Dermis microvascular lymphatic vessel endothelial cell (primary cell): ENCODE measurements at regions not wholly inside any gene's neighbourhood (a gene's known extent, or its start where the extent isn't known, plus 50 kb on each side); places are given as distances from the start of the nearest gene placed in this dataset.
"Not testable (repeated sequence)": the region's sequence is repeated elsewhere in the genome, so short reads cannot be mapped to it uniquely, and the experiment has no call there.

Source experiments
- DNase-seq, 2 donors: peaks; one replicate each; pipeline versions ENCODE4 v3.0.0 to v3.0.0-alpha.2; 2010; ENCODE audit warnings: low read depth in 2 of 2

DNA sequence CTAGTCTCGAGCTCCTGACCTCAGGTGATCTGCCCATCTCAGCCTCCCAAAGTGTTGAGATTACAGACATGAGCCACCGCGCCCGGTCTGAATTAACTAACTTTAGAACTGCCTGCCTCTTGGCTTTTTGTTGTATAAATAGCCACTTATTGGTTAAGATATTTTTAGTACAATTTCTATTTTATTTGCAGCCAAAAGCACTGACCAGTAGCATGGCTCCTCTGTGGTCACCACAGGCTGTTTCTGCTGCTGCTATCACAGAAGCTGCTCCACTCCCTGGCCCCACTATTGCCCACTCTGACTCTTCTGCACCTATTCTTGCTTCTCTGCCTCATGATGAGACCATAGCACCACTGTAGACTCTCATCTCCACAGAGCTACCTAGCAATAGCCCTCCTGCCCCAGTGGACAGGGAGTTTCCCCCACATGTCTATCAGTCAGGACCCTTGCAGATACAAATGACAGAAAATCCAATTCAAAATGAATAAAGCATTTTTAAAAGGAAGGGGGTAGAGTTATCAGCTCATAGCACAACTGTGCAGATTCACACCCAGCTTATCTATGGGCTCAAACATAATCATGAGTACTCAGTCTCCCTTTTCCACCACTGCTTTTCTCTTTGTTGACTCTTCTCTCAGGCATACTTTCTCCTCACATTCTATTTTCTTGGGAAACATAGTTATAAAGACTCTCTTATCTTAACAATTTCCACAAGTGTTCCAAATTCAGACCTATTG, 151.8 kb upstream of the EPB41L4A start:
- DNase-seq, result no peak

DNA sequence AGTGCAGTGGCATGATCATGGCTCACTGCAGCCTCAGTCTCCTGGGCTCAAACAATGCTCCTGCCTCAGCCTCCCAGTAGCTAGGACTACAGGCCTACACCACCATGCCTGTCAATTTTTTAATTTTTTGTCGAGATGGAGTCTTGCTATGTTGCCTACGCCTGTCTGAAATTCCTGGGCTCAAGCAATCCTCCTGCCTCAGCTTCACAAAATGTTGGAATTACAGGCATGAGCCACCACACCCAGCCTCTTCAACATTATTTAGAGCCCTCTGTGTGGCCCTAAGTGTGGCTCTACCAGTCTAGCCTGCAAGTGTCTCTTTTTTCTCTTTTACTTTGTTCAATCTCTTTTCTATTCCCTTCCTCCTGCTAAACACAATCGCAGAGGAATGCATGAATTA, 154.4 kb upstream of the EPB41L4A start:
- DNase-seq, result no peak

DNA sequence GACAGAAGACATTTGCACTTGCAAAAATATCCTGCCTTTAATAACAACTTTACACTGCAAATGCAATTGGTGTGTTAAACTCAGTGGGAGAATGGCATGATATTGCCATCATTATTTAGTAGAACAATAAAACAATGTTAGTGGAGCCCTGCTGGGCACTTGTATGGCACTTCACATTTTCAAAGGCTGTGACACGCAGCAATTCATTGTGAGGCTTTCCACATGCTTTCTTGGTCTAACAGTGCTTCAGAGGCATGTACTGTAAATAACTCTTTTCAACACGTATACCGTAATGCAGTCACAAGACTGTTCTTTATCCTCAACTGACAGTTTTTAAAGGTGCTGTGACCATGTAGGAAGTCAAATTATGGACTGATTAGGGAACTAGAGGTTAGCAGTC, 155.5 kb upstream of the EPB41L4A start:
- DNase-seq, result no peak

DNA sequence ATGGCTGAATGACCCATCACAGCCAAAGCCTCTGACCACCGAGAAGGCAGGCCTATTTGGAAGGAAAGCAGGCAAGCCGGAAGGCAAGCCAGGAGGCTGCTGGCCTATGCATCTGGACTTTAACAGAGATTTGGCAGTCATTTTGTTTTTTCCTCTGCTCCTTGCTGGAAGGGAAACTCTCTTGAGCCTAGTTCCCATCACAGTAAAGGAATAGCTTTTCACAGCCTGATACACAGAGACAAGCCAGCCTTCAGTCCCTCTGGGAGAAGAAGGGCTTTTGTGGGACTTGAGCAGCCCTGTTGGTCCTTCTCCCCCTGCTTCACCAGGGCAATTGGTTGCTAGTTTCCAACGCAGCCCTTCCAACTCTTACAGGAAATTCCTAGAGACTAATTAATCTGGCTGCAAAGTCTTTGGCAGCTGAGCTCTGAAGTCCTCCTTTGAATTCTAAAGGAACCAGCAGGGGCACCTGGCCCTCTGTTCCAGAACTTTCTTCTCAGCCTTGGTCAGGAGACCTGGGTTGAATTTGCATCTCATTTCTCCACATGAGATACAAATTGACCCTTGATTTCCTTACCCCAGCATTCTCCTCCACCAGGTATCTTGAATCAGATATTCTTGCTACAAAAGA, 157.3 kb upstream of the EPB41L4A start:
- DNase-seq, result peak in 1 of 2 donors; percentile 66

DNA sequence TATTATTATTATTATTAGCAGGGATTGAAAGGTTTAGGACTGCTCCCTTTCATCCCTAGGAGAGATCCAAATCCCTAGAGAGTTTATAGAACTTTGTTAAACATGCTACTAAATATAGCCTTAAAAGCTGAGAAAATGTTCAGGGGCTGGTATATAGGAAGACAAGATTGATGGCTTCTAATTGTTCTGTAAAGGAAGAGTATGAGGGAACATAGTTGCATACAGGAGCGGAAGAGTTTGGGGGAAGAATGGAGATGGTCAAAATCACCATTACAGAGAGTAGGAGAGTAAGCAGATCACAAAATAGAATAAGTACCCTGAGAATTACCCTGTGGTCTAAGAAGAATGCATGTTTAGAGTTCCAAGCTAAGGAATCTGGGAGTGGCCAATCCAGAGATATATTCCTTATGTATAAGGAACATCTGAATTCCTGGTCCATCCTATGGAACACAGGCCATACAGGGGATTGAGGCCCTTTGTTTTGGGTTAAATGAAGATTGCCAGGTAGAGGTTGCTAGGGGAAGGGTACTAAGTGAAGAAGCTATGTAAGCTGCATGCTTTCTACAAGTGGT, 158.0 kb upstream of the APC start:
- no peak for DNase-seq

- no peak for DNase-seq
Observed at GRCh38 chr5:112581811-112582320, 155.8 kb upstream of the APC start.

DNA sequence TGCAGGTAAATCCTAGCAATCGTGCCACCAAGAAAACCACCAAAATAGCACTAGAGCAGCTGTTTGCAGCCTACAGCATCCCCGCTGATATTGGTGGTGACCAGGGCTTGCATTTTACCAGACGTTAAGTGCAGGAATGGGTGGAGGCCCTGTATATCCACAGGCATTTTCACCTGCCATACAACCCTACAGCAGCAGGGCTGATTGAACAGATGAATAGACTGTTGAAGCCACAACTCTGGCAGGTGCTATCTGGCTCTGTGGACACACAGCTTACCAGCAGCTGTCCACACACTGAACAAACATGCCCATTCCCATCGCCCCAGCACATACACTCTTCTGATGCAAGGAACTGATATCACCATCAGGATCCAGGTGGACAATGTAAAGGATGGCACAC, 154.5 kb upstream of the APC start:
- DNase-seq, result no peak

DNA sequence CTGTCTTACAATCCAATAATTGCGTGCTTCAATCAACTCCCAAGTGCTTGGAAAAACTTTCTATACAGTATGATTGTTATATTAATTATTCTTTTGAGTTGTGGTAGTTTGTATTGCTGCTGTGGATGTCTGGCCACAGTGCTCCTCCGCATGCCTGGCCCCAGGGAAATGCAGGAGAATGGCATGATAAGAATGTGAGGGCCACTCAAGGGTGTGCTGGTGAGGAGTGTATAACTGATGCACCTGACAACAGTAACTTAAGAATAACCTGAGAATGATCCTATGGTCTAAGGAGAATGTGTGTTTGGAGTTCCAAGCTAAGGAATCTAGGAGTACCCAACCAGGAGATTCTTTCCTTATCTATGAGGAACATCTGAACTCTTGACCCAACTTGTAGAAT, 152.9 kb upstream of the APC start:
- no peak for DNase-seq

DNA sequence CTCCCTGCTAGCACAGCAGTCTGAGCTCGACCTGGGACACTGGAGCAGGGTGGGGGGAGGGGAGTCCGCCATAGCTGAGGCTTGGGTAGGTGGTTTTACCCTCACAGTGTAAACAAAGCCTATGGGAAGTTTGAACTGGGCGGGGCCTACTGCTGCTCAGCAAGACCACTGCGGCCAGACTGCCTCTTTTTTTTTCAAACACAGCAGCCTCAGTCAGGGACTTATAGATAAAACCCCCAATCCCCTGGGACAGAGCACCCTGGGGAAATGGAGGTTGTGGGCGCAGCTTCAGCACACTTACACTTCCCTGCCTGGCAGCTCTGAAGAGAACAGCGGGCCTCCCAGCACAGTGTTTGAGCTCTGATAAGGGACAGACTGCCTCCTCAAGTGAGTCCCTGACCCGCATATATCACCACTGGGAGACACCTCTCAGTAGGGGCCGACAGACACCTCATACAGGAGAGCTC, 151.1 kb upstream of the APC start:
- no peak for DNase-seq

GRCh38 chr5:112590858-112591257, 146.8 kb upstream of the APC start:
- not testable (repeated sequence) for DNase-seq

DNA sequence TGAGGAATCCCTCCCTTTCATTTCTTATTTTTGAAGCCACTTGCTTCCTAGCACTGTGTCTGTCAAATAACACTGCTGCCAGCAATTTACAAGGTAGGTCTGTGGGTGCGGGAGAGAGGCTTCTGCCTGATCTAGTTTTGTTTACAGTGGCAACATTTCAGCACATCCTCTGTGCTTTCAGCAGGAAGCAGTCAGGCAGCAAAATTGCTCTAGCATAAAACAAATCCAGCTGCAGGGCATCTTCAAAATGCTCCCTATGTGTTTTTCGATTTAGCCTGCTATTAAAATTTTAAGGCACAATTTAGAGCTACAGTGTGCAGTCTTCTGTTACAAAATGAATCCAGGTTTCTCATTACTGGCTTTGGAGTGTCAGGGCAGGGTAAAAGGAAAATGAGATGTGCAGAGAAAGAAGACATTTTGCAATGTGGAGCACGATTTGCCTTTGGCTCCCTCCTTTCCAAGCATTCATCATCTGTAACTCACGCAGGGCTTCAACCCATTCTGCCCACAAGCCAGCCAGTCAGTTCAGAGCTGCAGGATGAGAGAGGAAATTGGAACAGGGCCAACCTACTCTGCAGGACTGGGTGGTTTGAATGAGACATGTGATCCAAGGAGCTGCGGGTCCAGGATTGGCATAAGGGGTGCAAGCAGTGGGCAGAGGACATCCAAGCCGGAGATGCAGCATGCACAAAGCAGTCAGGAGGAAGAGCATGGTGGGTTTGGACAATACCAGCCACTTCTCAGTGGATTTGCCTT, 143.4 kb upstream of the APC start:
- DNase-seq, result peak; percentile 5 to 13

DNA sequence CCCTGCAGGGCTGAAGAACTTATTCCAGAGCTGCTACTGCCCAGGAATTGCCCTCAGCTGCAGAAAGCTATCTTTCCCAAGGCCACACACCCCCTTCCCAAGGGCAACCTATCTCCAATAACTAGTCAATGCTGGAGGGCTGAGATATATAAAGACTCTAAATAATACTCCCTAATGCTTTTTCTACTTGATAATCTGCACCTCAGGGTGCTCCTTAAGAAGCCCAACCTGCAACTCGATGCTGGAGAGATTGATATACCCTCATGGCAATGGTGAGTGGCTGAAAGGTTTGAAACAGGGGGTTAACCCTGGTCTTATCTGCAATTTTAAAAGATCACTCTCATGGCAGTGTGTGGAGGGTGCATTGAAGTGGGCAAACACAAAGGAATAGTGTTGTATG, 142.7 kb upstream of the APC start:
- DNase-seq, result no peak

DNA sequence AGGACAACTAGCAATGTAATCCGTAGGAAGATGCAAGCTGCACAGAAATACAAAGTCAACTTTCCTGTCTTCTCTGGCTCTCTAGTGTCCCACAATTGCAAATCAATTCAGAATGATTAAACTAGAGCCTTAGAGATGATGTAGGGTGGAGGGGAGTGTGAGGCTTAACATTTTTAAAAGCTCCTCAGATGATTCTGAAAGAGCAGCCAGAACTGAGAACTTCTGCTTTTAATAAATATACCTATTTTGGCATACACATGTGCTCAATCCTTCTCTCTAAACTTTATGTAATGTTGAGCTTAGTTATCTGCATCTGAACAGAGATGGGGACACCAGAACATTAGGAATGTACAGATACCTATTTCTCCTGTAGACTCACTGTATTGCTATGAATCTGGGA, 139.9 kb upstream of the APC start:
- DNase-seq, result no peak

DNA sequence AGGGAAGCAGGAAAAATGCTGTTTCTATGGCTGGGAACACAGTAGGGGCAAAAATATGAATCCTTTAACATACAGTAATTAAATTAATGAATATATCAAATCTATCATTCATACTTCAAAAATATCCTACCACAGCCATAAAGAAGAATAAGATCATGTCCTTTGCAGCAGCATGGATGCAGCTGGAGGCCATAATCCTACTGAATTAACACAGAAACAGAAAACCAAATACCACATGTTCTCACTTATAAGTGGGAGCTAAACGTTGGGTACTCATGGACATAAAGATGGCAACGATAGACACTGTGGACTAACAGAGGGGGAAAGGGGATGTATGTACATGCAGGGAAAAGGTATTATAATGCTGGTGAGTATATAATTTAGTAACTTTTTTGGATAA, 137.2 kb upstream of the APC start:
- DNase-seq, result not testable (repeated sequence)

- DNase-seq, result peak in 1 of 2 donors; percentile 5
Observed at GRCh38 chr5:112604732-112605630, 132.7 kb upstream of the APC start.

GRCh38 chr5:112608975-112609374, 128.7 kb upstream of the APC start:
- no peak for DNase-seq

DNA sequence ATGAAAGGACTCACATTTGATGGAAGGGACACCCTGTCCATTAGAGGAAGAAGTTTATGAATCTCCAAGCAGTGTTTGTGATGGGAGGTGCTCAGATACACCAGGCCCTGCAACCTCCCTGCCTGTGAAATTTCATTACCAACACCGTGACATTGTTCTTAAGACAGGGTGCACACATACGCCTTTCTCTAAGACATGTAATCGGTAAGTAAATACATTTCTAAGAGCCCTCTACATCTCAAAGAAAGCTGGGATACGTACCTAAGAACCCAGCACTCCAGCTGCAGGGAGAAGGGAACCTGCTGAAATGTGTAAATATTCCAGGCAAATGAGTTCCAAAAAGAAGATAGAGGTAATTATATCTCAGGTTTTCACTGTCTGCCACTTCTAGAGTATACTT, 125.0 kb upstream of the APC start:
- DNase-seq, result no peak

DNA sequence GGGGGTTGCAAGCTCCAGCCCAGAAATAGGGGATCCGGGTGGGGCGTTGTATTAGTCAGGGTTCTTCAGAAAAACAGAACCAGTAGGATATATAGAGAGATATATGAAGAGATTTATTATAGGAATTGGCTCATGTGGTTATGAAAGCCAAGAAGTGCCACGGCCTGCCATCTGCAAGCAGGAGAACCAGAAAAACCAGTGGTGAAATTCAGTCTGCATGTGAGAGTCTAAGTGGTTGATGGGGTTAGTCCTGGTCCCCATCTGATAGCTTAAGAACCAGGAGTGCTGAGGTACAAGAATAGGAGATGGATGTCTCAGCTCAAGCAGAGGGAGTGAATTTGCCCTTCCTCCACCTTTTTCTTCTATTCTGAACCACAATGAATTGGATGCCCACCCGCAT, 123.4 kb upstream of the APC start:
- no peak for DNase-seq

DNA sequence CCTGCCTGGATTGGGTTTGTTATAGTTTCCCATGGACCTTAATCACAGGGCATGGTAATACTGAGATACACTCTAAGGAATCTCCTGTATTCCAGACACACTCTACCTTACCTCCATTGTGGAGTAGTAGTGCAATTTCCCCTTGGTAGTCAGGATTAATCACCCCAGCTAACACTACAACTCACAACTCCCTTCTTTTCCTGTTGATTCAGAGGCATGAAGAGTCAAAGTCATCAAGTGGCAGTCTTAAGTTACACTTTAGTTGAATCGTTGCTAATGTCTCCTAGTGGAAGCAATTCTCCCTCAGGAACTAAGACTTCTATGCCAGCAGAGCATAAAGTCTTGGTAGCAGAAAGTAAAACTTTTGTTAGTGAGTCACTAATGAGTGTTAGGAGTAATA, 122.7 kb upstream of the APC start:
- no peak for DNase-seq

GRCh38 chr5:112616812-112617547, 120.7 kb upstream of the APC start:
- no peak for DNase-seq
